NCI-H460 (cell line): ENCODE measurements at regions not wholly inside any gene's neighbourhood (a gene's known extent, or its start where the extent isn't known, plus 50 kb on each side); places are given as distances from the start of the nearest gene placed in this dataset.
A peak's percentile ranks its signal among the peaks of the same experiment; 100 is the strongest.

ENCODE experiments used
- DNase-seq: peaks from one replicate; pipeline ENCODE4 v3.0.0-alpha.2; 2016; ENCODE audit warnings: low read depth; ENCODE audit errors: extremely low read depth

DNA sequence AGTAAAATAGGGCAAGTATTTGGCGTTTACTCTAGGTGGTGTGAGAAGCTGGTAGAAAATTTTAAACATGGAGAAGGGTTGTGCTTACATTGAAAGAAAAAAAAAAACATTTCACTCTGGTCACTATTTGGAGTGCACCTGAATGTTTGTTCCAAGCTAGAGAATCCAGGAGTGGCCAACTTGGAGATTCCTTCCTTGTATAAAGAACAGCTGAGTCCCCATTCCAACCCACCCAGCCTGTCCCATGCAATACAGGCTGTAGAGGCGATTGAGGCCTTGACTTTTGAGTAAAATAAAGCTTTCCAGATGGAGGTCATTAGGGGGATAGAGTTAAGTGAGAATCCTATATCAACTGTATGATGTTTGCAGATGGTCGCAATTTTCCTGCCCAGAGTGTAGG lies 203.8 kb upstream of the SYT4 start:
- DNase-seq = no peak

DNA sequence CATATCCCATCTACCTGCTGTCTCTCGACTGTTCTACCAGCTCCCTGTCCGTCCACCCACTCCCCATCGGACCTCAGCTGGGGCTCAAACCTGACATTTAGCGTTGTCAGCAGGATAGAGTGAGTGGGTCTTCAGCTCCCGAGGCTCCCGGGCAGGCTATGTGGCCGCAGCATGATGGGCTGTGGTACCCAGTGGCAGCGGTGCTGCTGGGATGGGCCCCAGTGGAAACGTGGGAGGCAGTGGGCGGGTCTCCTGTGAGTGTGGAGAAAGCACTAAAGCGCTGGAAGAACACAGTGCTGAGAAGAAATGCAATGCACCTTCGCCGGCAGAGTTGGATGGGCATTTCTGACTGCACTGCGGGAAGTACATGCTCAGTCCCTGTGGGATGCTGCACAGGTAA lies 204.8 kb upstream of the SYT4 start:
- DNase-seq = no peak

DNA sequence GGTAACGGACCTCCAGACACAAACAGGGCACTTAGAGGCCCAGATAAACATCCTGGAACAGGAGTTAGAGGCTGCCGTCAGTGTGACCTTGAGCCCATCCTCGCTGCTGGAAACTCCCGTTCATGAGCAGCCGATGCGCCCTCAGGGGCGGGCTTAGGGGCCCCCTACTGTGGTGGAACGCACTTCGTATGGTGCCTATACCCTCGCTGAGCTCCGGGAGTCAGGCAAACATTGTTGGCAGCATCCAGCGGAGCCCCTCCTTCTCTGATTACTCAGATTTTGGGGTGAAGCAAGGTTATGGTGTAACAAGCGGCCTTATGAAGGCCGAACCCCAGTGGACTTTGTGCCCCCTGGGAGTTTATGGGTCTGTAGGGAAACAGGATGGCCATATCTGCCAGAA lies 205.3 kb upstream of the SYT4 start:
- DNase-seq = no peak

DNA sequence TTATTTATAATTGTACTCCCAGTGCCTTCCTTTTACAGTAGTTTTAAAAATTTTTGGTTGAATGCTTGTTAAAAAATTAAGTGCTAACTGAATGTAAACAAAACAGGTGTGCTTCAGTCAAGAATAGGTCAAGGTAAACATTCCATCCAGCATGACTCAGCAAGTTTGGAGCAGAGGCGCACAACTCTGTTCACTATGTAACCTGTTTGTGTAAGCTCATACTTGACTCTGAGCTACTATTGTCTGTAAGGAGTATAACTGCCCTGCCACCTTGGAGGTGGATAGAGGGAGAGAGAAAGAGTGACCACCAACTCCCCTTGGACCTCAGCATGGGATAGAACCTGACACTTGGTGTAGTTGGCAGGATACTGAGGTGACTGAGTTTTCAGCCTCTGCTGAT lies 207.4 kb upstream of the SYT4 start:
- no peak for DNase-seq

DNA sequence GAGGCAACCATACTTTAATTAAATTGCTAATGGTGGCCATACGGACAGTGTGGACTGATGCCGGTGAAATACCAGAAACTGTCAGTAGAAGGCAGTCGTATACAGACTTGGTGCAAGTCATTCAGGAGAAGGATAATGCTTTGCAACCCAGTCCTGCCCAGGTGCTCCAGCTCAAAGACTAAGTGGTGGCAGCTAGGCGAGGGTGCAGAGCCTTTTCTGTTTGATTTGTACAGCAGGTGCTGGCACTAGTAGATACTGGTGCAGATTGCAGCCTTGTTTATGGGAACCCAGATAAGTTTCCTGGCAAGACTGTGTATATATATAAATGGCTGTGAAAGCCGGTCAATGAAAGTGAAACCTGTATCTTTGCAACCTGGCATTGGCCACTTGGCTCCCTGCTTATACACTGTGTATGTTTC lies 208.3 kb upstream of the SYT4 start:
- no peak for DNase-seq

DNA sequence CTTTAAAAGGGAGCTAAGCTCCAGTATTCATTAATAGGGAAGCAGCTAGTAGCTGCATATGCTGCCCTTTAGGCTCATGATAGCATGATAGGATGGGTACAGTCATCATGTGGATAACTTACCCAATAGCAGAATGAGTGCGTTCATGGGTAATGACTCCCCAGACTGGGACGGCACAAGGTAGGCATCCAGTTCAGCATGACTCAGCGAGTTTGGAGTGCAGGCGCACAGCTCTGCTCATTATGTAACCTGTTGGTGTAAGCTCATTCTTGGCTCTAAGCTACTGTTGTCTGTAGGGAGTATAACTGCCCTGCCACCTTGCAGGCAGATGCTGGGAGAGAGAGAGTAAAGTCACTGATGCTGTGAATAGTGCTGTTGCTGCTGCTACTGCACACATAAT lies 209.2 kb upstream of the SYT4 start:
- peak; percentile 9 for DNase-seq

DNA sequence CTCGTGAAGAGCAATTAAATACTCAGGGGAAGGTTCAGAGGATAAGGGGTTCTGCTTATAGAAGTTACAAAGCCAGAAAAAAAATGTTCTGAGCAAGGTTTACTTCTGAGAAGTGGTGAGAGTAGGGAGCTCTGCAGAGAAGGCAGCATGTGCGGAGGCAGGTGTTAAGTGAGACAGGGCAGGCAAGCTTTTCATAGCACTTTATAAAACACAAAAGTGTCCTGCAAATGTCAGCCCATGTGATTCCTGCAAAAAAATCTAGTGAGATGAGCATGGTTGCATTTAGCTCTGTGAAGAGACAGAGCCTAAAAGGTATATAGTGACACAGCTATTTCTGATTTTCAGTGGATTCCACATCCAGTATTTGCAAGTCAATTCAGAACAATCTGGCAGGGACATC lies 223.8 kb upstream of the SYT4 start:
- DNase-seq = no peak

DNA sequence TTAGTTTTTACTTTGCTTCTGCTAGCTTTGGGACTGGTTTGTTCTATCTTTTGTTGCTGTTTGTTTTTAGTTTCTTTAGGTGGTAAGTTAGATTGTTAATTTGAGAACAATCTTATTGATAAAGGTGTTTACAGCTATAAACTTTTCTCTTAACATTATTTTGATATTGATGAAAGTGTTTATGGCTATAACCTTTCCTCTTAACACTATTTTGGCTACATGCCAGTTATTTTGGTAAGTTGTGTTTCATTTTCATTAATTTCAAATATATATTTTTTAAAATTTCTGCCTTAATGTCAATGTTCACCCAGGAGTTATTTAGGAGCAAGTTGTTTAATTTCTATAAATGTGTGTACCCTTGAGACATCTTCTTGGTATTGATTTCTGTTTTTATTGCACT lies 229.6 kb upstream of the SYT4 start:
- DNase-seq = no peak

DNA sequence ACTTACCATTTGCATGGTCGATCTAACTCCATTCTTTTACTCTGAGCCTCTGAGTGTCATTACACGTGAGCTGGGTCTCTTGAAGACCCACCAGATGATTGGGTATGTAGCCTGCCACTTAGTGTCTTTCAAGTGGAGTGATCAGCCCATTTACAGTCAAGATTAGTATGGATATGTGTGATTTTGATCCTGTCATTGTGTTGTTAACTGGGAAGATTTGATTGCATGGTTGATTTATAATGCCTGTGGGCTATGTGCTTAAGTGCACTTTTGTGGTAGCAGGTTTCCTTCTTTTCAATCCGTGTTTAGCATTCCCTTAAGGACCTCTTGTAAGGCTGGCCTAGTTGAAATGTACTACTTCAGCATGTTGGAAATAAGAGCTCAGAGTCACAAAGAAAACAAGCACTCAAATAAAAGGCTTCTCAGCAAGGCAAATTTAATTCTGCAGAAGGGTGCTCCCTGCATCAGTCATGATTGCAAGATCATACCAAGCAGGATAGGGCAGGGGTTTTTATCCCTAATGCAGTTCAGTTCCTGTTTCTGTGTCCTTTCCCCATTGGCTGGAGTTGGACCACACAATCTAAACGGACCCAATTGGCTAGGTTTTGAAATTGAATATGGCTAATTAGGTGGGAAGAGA lies 230.7 kb upstream of the SYT4 start:
- no peak for DNase-seq

DNA sequence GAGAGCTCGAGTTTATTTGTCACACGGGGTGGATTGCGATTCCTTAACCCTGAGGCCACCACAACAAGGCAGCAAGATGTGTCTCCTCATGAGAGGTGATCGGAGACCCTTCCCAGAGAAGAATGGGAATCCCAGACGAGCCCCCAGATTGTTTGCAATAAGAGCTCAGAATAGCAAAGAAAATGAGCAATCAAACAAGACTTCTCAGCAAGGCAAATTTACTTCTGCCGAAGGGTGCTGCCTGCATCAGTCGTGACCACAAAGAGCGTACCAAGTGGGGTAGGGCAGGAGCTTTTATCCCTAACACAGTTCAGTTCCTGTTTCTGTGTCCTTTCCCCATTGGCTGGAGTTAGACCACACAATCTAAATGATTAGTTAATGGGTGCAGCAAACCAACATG lies 237.5 kb upstream of the SYT4 start:
- DNase-seq = no peak

DNA sequence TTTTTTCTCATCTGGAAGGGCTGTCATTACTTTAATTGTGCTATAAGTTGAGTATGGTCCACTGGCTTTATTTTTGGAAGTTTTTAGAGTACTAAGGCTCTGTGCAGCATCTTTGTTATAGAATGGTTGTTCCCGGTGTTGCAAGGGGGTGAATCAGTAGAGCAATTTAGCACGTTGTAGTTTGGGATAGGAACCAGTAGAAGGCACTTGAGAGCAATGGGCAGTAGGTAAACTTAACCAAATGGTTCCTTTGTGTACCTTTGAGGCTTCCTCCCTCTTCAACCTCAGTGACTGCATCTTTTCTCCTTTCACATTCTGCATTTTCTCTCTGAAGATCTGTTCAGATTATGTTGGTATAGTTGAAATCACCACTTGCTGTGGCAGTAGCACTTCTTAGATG lies 238.2 kb upstream of the SYT4 start:
- DNase-seq = no peak

DNA sequence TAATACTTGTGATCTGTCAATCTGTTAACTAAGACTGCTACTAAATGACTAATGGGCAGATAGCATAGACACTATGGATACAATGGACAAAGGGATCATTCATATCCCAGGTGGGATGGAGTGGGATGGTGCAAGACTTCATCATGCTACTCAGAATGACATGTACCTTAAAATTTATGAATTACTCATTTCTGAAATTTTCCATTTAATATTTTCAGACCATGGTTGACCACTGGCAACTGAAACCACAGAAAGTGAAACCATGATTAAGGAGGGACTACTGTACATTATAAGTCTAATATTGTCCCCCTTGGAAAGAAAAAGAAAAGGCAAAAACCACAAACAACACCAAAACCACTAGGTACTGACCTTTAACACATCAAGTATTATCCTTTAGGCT lies 247.0 kb upstream of the SYT4 start:
- no peak for DNase-seq

DNA sequence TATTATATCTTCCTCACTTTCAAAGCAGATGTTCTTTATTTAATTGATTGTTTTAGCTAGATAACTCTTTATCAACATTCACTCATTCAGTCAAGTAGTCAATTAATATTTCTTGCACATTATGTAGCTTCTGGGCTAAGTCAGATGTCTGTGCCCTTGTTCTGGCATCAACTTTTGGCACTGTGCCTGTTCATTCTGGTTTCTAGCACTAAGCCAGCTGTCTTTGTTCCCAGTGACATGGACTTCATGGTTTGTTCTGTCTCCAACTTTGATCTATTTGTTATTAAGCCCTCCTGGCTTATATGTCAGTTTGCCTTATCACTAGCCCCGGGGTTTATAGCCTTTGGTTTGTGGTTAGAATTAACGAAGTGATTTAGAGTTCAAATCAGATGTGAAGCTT lies 247.9 kb upstream of the SYT4 start:
- DNase-seq = no peak

DNA sequence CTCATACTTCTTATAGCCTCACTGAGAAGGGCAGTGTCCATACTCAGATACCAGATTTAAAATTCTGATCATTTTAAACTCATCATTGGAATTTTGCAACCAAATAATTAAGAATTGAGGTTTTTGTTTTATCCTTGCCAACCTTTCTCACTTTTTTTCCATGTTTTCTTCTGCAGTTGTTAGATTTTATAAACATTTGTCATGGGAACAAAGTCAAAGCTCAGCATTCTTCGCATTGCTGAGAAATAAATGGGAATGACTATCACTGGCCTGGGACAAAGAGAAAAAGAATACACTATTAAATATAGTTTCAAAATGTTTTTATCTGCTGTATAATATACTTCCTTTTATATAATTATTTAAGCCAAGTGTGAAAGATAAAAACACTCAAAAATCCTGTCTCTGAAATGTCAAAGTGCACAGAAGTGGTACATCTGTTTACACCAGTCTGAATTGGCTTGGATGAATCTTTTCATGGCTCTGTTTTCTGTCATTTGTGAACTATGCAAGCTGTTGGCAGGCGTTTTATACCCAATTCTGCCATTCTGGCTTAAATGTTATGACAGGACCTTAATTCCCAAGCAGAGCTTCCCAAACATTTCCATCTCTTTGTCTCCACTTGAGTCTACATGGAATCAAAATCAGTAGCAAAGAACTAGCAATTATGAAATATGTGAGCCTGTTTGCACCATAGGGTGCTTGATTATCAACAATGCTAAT lies 249.3 kb upstream of the SYT4 start:
- no peak for DNase-seq

DNA sequence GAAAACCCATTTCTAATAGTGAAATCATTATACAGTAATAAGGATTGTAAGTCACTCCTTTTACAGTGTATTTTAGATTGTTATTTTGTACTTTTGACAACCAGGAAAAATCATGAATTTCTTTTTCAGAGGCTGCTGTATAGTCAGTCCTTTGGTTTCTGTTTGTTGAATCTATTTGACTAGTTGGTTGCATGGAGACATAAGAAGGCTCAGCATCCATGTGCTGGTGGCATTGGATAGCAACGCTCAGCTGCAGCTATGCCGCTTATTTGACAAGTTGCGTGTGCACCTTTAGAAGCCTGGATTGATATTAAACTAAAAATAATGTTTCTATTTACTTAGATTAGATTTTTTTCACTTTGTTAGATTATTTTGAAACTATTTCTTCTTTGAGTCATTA lies 254.1 kb upstream of the SYT4 start:
- no peak for DNase-seq

DNA sequence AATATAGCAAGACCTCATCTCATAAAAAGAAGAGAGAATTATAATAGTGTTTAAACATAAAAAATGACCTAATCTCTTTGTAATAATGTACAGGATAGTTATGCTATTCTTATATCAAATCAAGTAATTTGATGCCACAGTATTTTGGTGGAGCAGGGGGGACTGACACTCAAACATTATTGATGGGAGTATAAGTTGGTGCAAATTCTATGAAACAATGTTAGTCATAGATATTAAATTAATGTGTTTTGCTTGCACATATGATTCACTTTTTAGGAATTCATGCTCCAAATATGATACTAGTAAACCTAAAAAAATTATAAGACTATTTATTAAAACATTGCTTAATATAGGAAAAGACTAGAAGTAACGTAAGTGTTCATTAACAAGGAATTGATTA lies 256.1 kb upstream of the SYT4 start:
- DNase-seq = no peak

DNA sequence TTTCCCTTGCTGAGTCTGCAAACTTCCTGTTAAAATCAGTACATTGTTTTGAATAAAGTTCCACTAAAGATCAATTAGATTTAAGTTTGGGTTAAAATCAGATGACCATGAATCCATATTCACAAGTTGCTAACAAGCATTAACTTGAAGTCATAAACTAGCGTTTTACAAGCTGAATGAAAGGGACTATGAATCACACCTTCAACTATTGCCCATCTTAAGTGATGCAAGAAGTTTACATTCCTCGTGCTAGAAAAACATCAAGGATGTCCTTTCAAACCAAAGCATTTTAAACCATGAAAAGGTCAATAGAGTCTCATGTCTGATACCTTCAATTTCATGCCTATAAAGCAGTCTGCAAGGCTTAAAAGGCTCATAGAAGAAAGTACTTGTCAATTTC lies 257.2 kb upstream of the SYT4 start:
- DNase-seq = no peak

DNA sequence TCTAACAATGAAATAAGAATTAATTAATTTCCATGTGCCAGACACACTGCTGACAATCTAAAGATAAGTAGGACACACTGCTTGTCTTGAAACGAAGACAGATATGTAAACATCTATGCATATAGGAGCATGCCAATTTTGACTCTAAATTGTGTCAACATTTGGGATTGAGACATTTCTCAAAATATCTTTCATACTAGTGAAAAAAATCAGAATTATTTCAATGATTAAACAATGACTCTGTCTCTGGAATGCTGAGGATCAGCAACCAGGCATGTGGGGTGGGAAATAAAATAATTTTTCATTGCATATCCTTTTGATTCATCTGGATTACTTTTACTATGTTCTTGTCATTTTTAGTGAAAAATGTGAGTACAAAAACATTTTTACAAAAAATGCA lies 262.6 kb upstream of the SYT4 start:
- no peak for DNase-seq

DNA sequence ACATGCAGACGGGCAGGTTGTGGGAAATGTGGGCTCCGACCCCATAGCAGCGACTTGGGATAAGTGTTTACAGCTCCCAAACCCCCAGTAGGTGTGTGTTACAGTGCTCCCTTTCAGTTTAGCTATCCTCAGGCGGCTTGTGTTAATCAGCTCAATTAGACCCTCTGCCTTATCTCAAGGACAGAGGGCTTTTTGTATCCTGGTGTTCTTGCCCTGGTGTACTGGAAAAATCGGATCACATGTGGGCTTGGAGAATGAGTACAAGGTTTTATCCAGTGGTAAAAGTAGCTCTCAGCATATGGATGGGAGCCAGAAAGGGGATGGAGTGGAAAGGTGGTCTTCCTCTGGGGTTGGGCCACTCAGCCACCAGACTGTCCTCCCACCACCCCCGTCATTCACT lies 264.7 kb upstream of the SYT4 start:
- DNase-seq = no peak

DNA sequence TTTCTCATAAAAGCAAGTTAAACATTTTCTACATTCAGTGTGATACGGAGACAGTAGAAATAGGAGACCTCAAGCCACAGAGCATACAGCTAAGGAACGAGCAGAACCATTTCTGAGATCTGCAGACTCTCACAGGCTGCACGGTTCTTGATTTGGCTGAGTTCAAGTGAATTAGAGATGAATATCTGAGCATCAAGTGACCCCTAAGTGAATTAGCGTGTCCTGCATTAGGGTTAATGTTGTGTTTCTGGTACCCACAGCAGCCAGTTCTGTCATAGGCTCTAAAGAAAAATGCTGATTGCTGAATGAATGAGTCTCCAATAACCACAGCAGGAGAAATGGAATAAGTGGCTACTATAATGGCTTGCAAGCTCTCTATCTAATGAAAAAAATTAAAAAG lies 265.9 kb upstream of the SYT4 start:
- no peak for DNase-seq

DNA sequence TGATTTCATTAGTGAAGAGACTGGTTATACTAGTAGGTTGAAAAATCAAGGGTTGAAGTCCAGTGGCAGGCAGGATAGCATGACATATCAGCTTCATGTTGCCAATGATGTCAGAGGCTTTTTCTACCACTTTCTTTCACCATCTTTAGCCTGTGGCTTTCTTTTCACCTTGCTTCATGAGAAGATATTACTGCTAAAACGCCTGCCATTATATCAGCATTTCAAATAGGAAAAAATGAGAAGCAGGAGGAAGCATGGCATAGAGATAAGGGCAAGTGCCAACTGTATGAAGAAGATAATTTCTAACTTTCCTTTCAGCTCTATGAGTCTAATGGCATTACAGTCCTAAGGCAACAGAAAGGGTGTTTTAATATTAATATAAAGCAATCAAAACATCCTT lies 270.2 kb upstream of the SYT4 start:
- no peak for DNase-seq

DNA sequence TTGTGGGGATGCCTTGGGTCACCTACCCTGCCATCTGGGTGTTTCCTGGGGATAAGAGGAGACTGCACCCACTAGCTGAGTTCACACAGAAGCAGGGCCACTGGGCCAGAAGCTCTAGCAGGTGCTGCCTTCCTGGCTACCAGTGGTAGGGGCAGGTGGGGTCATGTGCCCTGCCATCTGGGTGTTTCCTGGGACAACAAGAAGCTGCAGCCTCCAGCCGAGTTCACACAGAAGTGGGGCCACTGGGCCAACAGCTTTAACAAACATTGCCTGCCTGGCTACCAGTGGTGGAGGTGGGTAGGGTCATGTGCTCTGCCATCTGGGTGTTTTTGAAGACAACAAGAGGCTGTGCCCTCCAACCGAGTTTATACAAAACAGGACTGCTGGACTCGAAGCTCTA lies 282.2 kb upstream of the SYT4 start:
- no peak for DNase-seq

DNA sequence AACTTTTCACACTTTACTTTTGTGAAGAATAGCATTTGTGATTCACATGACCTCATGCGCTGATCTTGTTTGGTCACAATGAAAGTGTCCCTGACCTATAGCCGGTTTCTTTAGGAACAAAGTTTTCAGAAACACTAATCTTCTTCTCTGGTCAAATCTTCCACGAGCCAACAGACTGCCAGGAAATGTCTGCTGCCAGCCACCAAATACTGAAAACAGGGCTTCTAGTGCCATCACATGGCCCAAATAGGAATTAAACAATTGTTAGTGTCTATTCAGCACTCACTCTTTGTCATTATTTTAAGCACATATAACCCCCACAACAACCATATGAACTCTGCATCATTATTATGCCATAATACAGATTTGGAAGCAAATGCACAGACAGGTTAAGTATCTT lies 286.5 kb upstream of the SYT4 start:
- DNase-seq = peak; percentile 26
